ENCODE measurements at regions not wholly inside any gene's neighbourhood (a gene's known extent, or its start where the extent isn't known, plus 50 kb on each side); places are given as distances from the start of the nearest gene placed in this dataset.

DNA sequence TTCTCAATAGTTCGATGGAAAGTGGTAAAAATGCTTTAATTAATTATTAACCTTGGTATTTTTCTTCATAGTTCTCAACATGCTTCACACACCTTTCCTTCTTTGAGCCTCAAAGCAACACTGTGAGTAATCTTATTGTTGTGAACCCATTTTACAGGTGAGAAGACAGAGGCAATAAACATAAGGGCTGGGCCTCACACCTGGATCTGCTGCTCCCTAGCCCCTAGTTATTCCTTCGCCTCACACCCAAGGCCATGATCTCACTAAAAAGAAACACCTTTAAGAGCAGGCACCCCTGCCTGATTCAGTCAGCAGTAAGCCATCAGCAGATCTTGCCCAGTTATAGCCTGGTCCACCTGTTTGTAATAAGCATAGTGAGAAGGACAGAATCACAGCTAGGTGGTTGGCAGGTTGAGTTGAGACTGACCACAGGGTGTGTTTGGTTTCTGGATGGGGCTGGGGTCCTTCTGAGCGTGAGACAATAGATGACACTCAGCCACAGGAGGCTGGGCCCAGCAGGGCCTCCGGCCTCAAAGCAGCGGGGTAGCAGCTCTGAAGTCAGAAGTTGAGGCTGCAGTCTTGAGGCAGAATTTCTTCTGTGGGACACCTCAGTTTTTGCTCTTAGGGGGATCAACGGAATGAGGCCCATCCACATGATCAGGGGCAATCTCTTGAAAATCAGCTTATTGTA, 203.9 kb downstream of the RHOU start:
- H3K4me3 ChIP-seq: no peak overlapping the region
- no peak for TF ChIP-seq POLR2A (IDR thresholded peaks at IDR 0.05)
- TF ChIP-seq, protein P1, sequence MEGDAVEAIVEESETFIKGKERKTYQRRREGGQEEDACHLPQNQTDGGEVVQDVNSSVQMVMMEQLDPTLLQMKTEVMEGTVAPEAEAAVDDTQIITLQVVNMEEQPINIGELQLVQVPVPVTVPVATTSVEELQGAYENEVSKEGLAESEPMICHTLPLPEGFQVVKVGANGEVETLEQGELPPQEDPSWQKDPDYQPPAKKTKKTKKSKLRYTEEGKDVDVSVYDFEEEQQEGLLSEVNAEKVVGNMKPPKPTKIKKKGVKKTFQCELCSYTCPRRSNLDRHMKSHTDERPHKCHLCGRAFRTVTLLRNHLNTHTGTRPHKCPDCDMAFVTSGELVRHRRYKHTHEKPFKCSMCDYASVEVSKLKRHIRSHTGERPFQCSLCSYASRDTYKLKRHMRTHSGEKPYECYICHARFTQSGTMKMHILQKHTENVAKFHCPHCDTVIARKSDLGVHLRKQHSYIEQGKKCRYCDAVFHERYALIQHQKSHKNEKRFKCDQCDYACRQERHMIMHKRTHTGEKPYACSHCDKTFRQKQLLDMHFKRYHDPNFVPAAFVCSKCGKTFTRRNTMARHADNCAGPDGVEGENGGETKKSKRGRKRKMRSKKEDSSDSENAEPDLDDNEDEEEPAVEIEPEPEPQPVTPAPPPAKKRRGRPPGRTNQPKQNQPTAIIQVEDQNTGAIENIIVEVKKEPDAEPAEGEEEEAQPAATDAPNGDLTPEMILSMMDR (IDR thresholded peaks at IDR 0.05): no peak
- H3K4me1 ChIP-seq: peaks cover 0 to 35% (median 16%) of the 10 kb centered on the region in 4 donors
- no peaks in the 10 kb centered on the region for H3K9me3 ChIP-seq
- 63% methylated on average over 2 of the region's 6 CpGs for WGBS (ENCODE audit: insufficient coverage, low coverage, low lambda C conversion rate, missing lambda C conversion rate)
- H3K27me3 ChIP-seq: no peaks in the 10 kb centered on the region
- intact Hi-C loops (cut with DNase I): no loop called here
- DNase-seq (no peak), ATAC-seq (no peak)
- no peaks in the 10 kb centered on the region for H3K36me3 ChIP-seq
- H3K27ac ChIP-seq: peak overlapping the region; percentile 49 to 66 (median 56)

DNA sequence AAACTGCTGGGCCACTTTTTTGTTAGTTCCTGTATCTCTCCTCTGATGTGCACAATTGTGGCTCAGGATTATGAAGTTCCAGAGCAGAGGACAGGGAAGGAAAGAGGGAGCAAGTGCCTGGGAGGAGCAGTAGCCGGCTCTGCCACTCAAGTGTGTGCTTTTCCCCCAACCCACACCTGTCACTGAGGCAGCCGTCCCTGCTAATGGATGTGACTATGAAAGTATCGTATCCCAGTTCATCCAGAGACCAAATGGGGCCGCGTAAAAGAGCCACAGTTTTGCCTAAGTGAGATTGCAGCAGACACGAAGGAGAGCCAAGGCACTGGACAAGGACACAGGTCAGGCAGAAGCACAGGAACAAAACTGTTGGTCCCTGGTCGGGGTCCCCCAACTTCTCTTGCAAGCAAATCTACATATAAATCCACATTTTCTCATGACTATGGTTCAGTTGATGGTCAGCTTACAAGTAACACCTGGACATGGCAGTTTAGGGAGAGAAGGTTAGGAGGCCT, 204.7 kb downstream of the RHOU start:
- H3K9me3 ChIP-seq: no peaks in the 10 kb centered on the region
- no peak for DNase-seq
- no peak overlapping the region for H3K4me3 ChIP-seq
- no peaks in the 10 kb centered on the region for H3K36me3 ChIP-seq
- no peaks in the 10 kb centered on the region for H3K27me3 ChIP-seq
- intact Hi-C loops (cut with DNase I): no loop called here
- ATAC-seq: no peak
- no peak overlapping the region for H3K27ac ChIP-seq
- TF ChIP-seq, protein P1 (IDR thresholded peaks at IDR 0.05): no peak
- TF ChIP-seq POLR2A (IDR thresholded peaks at IDR 0.05): no peak
- WGBS (ENCODE audit: insufficient coverage, low coverage, low lambda C conversion rate, missing lambda C conversion rate): 91% methylated on average over 7 of the region's 7 CpGs
- H3K4me1 ChIP-seq: peaks cover 0 to 28% (median 13%) of the 10 kb centered on the region in 4 donors

DNA sequence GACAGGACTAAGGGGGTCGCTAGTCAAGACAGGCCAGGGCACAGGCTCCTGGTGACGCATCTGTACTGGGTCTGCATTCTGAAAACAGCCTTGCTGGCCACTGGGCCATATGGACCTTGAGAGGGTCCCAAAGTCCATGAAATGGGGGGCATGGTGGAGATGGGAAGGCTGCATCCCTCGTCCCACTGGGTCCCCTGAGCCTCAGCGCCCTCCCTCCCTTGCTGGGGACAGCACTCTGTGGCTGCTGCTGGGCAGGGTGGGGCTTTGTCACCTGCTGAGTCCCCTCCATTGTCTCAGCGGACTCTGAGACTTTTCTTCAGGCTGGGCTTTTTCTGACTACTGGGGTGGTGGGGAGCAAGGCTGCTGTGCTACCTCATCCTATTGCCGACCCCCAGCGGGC, 205.2 kb downstream of the RHOU start:
- ATAC-seq (no peak), DNase-seq (no peak)
- intact Hi-C loops (cut with DNase I): no loop called here
- H3K4me1 ChIP-seq: peaks cover 0 to 23% (median 11%) of the 10 kb centered on the region in 4 donors
- H3K27ac ChIP-seq: no peak overlapping the region
- H3K27me3 ChIP-seq: no peaks in the 10 kb centered on the region
- H3K36me3 ChIP-seq: no peaks in the 10 kb centered on the region
- H3K9me3 ChIP-seq: no peaks in the 10 kb centered on the region
- no peak for TF ChIP-seq POLR2A (IDR thresholded peaks at IDR 0.05)
- TF ChIP-seq, protein P1 (IDR thresholded peaks at IDR 0.05): no peak
- H3K4me3 ChIP-seq: no peak overlapping the region
- no CpG with 5 or more reads among the region's 7 CpGs for WGBS (ENCODE audit: insufficient coverage, low coverage, low lambda C conversion rate, missing lambda C conversion rate)

DNA sequence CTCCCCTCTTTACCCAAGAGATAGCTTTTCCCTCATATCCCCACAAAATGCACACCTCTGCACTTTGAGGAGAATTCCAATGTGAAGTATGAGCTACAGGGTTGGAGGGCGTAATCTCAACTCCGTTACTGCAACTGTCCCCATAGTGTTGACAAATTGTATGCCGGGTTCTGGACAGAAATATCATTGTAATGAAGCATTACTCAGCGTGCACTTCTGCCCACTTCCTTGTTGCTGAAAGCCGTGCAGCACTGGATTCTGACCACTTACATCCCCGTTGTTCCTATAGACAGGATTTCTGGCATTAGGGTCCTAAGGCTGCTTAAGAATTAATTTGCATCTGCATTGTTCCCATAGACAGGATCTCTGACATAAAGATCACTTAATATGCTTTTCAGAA, 205.6 kb downstream of the RHOU start:
- H3K9me3 ChIP-seq: no peaks in the 10 kb centered on the region
- no peaks in the 10 kb centered on the region for H3K27me3 ChIP-seq
- H3K27ac ChIP-seq: no peak overlapping the region
- TF ChIP-seq POLR2A (IDR thresholded peaks at IDR 0.05): no peak
- TF ChIP-seq, protein P1 (IDR thresholded peaks at IDR 0.05): no peak
- no peak for DNase-seq
- intact Hi-C loops (cut with DNase I): no loop called here
- no peak for ATAC-seq
- no peaks in the 10 kb centered on the region for H3K36me3 ChIP-seq
- no peak overlapping the region for H3K4me3 ChIP-seq
- 62% methylated on average over 6 of the region's 6 CpGs for WGBS (ENCODE audit: insufficient coverage, low coverage, low lambda C conversion rate, missing lambda C conversion rate)
- H3K4me1 ChIP-seq: peaks cover 0 to 19% (median 9%) of the 10 kb centered on the region in 4 donors

All from right lobe of liver (tissue), 6 donors.